Inflammatory macrophage treated with lipopolysaccharide for 1 hour (primary cell): ENCODE measurements at regions not wholly inside any gene's neighbourhood (a gene's known extent, or its start where the extent isn't known, plus 50 kb on each side); places are given as distances from the start of the nearest gene placed in this dataset.
A peak's percentile ranks its signal among the peaks of the same experiment; 100 is the strongest.

Source experiments
- DNase-seq, 2 donors: peaks; one replicate each; pipeline ENCODE4 v3.0.0-alpha.2; 2020 to 2022

- DNase-seq = no peak
These were observed 51.3 kb upstream of the CYRIA start for GRCh38 chr2:16716944-16717343.

- peak; percentile 79 to 95 for DNase-seq
These were observed 50.4 kb upstream of the CYRIA start for GRCh38 chr2:16716024-16716423.
